ENCODE measurements at regions not wholly inside any gene's neighbourhood (a gene's known extent, or its start where the extent isn't known, plus 50 kb on each side); places are given as distances from the start of the nearest gene placed in this dataset.

- no peaks in the 10 kb centered on the region for H3K4me1 ChIP-seq (ENCODE audit: insufficient read depth, low read length)
- H3K27me3 ChIP-seq (ENCODE audit: insufficient read depth, low read length): peaks cover 3% of the 10 kb centered on the region
- no peaks in the 10 kb centered on the region for H3K36me3 ChIP-seq (ENCODE audit: insufficient read depth, low read length)
- no peak overlapping the region for H3K4me3 ChIP-seq (ENCODE audit: low read length)
- H3K9me3 ChIP-seq (ENCODE audit: low read length): no peaks in the 10 kb centered on the region
- H2AFZ ChIP-seq (ENCODE audit: low read depth, low read length): no peak overlapping the region
Measured at GRCh38 chr22:48945621-48946458, 881.8 kb downstream of the BRD1 start.

DNA sequence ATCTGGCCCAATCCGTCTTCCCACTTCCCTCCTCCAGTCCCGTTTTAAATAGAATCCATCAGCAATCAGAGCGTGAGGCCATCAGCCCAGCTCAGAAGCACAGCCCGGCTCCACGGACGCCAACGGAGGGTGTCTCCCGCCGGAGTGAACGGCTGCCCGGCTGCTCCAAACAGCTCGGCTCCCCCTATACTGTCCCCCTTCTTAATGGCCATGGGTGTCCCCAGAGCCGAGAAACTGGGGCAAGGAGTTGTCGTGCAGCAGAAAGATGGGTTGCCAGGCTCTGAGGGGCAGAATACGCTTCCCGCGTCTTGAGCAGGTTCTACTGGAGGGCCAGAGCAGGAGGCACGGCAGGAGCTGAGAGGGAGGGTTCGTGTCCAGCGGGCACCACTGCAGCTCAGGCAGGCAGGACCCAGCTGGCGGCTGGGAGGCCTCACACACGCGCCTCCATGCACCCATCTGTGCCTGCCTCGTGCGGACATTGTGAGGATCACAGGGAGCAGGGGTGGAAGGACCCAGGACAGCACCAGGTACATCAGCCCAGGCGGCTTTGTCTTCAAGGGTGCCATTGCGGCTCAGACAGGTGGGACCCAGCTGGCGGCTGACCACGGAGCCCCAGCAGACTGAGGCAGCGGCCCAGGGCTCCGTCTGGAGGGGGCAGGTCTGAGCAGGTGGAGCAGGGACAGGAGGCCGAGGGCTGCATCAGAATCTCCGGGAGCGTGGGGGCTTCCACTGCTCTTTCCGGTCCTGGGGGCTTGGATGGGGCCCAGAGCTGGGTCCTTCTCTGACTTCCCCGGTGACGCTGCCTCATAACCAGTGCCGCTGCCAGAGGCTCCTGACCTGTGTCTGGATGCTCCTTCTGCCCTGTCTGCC lies 882.7 kb downstream of the BRD1 start:
- no peak overlapping the region for H2AFZ ChIP-seq (ENCODE audit: low read depth, low read length)
- no peaks in the 10 kb centered on the region for H3K36me3 ChIP-seq (ENCODE audit: insufficient read depth, low read length)
- no peaks in the 10 kb centered on the region for H3K9me3 ChIP-seq (ENCODE audit: low read length)
- no peaks in the 10 kb centered on the region for H3K4me1 ChIP-seq (ENCODE audit: insufficient read depth, low read length)
- no peak overlapping the region for H3K4me3 ChIP-seq (ENCODE audit: low read length)
- H3K27me3 ChIP-seq (ENCODE audit: insufficient read depth, low read length): peaks cover 3% of the 10 kb centered on the region

GRCh38 chr22:48944433-48944750 lies 883.3 kb downstream of the BRD1 start:
- Histone ChIP-seq H3K4me3 (ENCODE audit: low read length) (no peak overlapping the region), H3K36me3 (ENCODE audit: insufficient read depth, low read length) (no peaks in the 10 kb centered on the region), H2AFZ (ENCODE audit: low read depth, low read length) (no peak overlapping the region), H3K4me1 (ENCODE audit: insufficient read depth, low read length) (no peaks in the 10 kb centered on the region), H3K27me3 (ENCODE audit: insufficient read depth, low read length) (peaks cover 3% of the 10 kb centered on the region), H3K9me3 (ENCODE audit: low read length) (no peaks in the 10 kb centered on the region)

- Histone ChIP-seq H3K9me3 (ENCODE audit: low read length) (no peaks in the 10 kb centered on the region), H3K27me3 (ENCODE audit: insufficient read depth, low read length) (peaks cover 3% of the 10 kb centered on the region)
Measured at GRCh38 chr22:48943567-48944432, 883.9 kb downstream of the BRD1 start.

GRCh38 chr22:48942698-48943566 lies 884.7 kb downstream of the BRD1 start:
- Histone ChIP-seq H2AFZ (ENCODE audit: low read depth, low read length) (no peak overlapping the region), H3K4me3 (ENCODE audit: low read length) (no peak overlapping the region), H3K4me1 (ENCODE audit: insufficient read depth, low read length) (no peaks in the 10 kb centered on the region), H3K36me3 (ENCODE audit: insufficient read depth, low read length) (no peaks in the 10 kb centered on the region), H3K27me3 (ENCODE audit: insufficient read depth, low read length) (peaks cover 3% of the 10 kb centered on the region), H3K9me3 (ENCODE audit: low read length) (no peaks in the 10 kb centered on the region)

More at GRCh38 chr22:48943567-48944432, 883.9 kb downstream of the BRD1 start:
- Histone ChIP-seq H3K4me3 (ENCODE audit: low read length) (no peak overlapping the region), H3K36me3 (ENCODE audit: insufficient read depth, low read length) (no peaks in the 10 kb centered on the region), H2AFZ (ENCODE audit: low read depth, low read length) (no peak overlapping the region), H3K4me1 (ENCODE audit: insufficient read depth, low read length) (no peaks in the 10 kb centered on the region)

- Histone ChIP-seq H3K27me3 (ENCODE audit: insufficient read depth, low read length) (peaks cover 3% of the 10 kb centered on the region), H3K4me1 (ENCODE audit: insufficient read depth, low read length) (no peaks in the 10 kb centered on the region), H2AFZ (ENCODE audit: low read depth, low read length) (no peak overlapping the region), H3K36me3 (ENCODE audit: insufficient read depth, low read length) (no peaks in the 10 kb centered on the region), H3K9me3 (ENCODE audit: low read length) (no peaks in the 10 kb centered on the region), H3K4me3 (ENCODE audit: low read length) (no peak overlapping the region)
Measured at GRCh38 chr22:48941903-48942575, 885.6 kb downstream of the BRD1 start.

DNA sequence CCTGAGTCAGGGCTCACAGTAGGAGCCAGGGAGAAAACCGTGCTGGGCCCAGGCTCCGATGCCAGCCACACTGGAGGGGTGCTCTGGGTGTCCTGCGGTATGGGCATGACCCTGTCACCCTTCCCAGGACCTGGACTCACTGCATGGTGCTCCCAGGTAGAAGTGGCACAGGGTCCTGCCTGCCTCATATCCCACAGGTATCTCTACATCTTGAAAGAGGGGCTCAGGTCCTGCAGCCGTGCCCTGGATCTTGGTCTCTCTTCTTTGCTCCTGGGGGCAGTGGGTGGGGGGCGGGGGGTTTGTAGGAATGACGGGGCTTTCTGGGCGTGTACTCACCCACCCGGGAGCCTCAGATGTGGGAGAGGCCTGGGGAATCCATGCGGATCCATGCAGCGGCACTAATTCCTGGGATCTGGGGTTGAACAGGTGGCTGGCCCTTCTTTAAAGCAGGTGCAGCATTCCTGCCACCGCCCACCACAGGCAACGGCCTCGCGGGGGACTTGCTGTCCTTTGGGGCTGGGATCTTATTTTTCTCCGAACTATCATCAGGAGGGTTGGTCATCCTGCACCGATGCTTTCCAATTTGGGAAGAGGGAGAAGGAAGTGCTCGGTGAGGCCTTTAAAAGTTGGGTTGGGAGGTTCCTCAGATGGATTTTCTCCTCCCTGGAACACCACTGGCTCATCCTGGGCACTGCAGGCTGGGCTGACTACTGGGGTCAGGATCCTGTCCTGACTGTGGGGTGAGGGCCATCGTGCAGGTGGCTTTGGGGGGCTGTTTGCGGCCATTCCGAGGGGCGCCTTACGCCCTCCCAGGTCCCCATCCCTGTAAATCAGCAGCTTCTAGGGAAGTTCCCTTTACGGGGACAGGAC lies 886.4 kb downstream of the BRD1 start:
- no peak overlapping the region for H2AFZ ChIP-seq (ENCODE audit: low read depth, low read length)
- H3K9me3 ChIP-seq (ENCODE audit: low read length): peaks cover 3% of the 10 kb centered on the region
- H3K4me3 ChIP-seq (ENCODE audit: low read length): no peak overlapping the region
- H3K27me3 ChIP-seq (ENCODE audit: insufficient read depth, low read length): peaks cover 3% of the 10 kb centered on the region
- H3K4me1 ChIP-seq (ENCODE audit: insufficient read depth, low read length): no peaks in the 10 kb centered on the region
- no peaks in the 10 kb centered on the region for H3K36me3 ChIP-seq (ENCODE audit: insufficient read depth, low read length)

- Histone ChIP-seq H2AFZ (ENCODE audit: low read depth, low read length) (no peak overlapping the region), H3K9me3 (ENCODE audit: low read length) (peaks cover 4% of the 10 kb centered on the region), H3K4me3 (ENCODE audit: low read length) (no peak overlapping the region), H3K36me3 (ENCODE audit: insufficient read depth, low read length) (no peaks in the 10 kb centered on the region), H3K4me1 (ENCODE audit: insufficient read depth, low read length) (no peaks in the 10 kb centered on the region), H3K27me3 (ENCODE audit: insufficient read depth, low read length) (peaks cover 3% of the 10 kb centered on the region)
Measured at GRCh38 chr22:48940266-48941032, 887.2 kb downstream of the BRD1 start.

DNA sequence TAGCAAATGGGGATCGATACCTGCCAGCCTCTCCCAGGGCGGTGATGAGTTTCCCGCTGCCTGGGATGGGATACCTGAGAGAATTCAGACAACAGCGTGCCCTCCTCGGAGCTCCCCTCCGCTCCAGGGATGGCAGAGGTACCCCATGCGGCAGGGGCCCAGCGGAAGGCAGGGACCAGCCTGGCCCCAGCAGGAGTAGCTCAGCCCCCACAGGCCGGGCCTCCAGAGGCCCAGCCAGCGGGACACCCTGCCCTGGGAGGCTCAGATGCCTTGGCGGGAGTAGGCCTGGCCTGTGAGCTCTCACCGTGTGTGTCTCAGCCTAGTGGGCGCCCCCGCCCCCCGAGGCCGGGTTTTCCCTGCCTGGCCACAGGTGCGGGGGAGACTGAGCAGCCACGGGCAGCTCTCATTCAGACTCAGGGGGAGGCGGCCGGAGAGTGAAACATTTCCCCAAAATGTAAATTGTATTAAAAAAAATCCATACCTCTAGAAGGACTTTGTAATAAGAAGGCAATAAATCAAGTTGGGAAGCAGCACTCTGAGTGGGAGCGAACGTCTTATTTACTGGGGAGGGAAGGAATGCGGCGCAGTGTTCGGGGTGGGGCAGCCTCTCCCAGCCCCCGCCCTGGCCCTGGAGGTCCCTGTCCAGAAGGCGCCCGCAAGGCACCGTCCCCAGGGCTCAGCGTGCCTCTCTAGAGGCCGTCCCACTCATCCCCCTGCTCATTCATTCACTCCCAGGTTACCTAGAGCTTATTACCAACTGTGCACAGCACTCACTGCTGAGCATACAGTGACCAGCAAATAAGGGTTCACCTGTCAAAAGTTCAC lies 888.0 kb downstream of the BRD1 start:
- Histone ChIP-seq H3K4me1 (ENCODE audit: insufficient read depth, low read length) (no peaks in the 10 kb centered on the region), H3K36me3 (ENCODE audit: insufficient read depth, low read length) (no peaks in the 10 kb centered on the region), H3K9me3 (ENCODE audit: low read length) (peaks cover 4% of the 10 kb centered on the region), H3K27me3 (ENCODE audit: insufficient read depth, low read length) (peaks cover 3% of the 10 kb centered on the region), H2AFZ (ENCODE audit: low read depth, low read length) (no peak overlapping the region), H3K4me3 (ENCODE audit: low read length) (no peak overlapping the region)

DNA sequence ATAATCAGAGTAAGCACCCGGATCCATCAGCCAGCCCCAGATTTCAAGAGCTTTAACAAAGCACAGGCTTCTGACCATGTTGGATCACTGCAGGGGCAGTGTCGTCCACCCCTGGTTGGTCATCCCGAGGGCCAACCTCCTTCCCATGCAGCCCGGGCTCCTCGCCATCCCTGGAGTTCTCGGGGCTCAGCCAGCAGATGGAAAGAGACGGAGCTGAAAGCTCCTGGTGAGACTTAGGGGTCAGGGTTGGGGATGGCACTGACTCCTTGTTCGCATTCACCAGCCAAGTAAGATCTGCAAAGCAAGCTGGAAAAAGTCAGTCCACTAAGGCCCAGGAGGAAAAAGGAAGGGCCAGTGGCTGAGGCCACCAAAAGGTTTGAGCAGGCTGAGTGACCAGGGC lies 888.9 kb downstream of the BRD1 start:
- H3K27me3 ChIP-seq (ENCODE audit: insufficient read depth, low read length): peaks cover 3% of the 10 kb centered on the region
- no peaks in the 10 kb centered on the region for H3K36me3 ChIP-seq (ENCODE audit: insufficient read depth, low read length)
- peaks cover 4% of the 10 kb centered on the region for H3K9me3 ChIP-seq (ENCODE audit: low read length)
- H3K4me3 ChIP-seq (ENCODE audit: low read length): no peak overlapping the region
- H2AFZ ChIP-seq (ENCODE audit: low read depth, low read length): no peak overlapping the region
- no peaks in the 10 kb centered on the region for H3K4me1 ChIP-seq (ENCODE audit: insufficient read depth, low read length)

Data from neuron (in vitro differentiated cells).